ENCODE measurements at regions not wholly inside any gene's neighbourhood (a gene's known extent, or its start where the extent isn't known, plus 50 kb on each side); places are given as distances from the start of the nearest gene placed in this dataset.

- TF ChIP-seq CHD7 (IDR thresholded peaks at IDR 0.05; ENCODE audit: insufficient replicate concordance, low read length) (no peak), HDAC6 (IDR thresholded peaks at IDR 0.05; ENCODE audit: low read depth, low read length) (no peak)
These were observed 111.9 kb downstream of the SLC41A2 start (continued) for GRCh38 chr12:104846056-104846767.

All from H1 (cell line).